H9 (cell line): ENCODE measurements at regions not wholly inside any gene's neighbourhood (a gene's known extent, or its start where the extent isn't known, plus 50 kb on each side); places are given as distances from the start of the nearest gene placed in this dataset.
"Not testable (repeated sequence)": the region's sequence is repeated elsewhere in the genome, so short reads cannot be mapped to it uniquely, and the experiment has no call there.

ENCODE experiments used
- DNase-seq: peaks from one replicate; pipeline ENCODE4 v3.0.0-alpha.2; 2017
- H2AFZ ChIP-seq: one replicate; pipeline ENCODE4 v1.6.1; 2013; ENCODE audit warnings: mild to moderate bottlenecking, low read length, control low read depth, moderate library complexity
- H2AK5ac ChIP-seq: 2 replicates; pipeline ENCODE4 v1.6.1; 2013; ENCODE audit warnings: low read length, control low read depth, mixed read lengths; ENCODE audit not compliant: insufficient read length
- H2BK120ac ChIP-seq: one replicate; pipeline ENCODE4 v1.6.1; 2013; ENCODE audit warnings: low read depth, mild to moderate bottlenecking, low read length, control low read depth, inconsistent platforms; ENCODE audit not compliant: poor library complexity, severe bottlenecking
- H2BK12ac ChIP-seq: 2 replicates; pipeline ENCODE4 v1.6.1; 2013; ENCODE audit warnings: low read length, control low read depth, mixed read lengths, low read depth; ENCODE audit not compliant: insufficient read length
- H2BK15ac ChIP-seq: 2 replicates; pipeline ENCODE4 v1.6.1; 2013; ENCODE audit warnings: low read depth, low read length, control low read depth
- H2BK20ac ChIP-seq: one replicate; pipeline ENCODE4 v1.6.1; 2013; ENCODE audit warnings: low read depth, mild to moderate bottlenecking, low read length, control low read depth, inconsistent platforms; ENCODE audit not compliant: poor library complexity, severe bottlenecking
- H2BK5ac ChIP-seq: 2 replicates; pipeline ENCODE4 v1.6.1; 2013; ENCODE audit warnings: low read length, control low read depth, mixed read lengths; ENCODE audit not compliant: insufficient read length
- H3K14ac ChIP-seq: 2 replicates; pipeline ENCODE4 v1.6.1; 2013; ENCODE audit warnings: low read length, control low read depth; ENCODE audit not compliant: insufficient read depth
- H3K18ac ChIP-seq: 2 replicates; pipeline ENCODE4 v1.6.1; 2013; ENCODE audit warnings: low read depth, mild to moderate bottlenecking, mixed read lengths, low read length, control low read depth; ENCODE audit not compliant: insufficient read length
- H3K23ac ChIP-seq: 2 replicates; pipeline ENCODE4 v1.6.1; 2013; ENCODE audit warnings: low read length, control low read depth, mixed read lengths, low read depth; ENCODE audit not compliant: insufficient read length
- H3K23me2 ChIP-seq: 2 replicates; pipeline ENCODE4 v1.6.1; 2013; ENCODE audit warnings: low read depth, mild to moderate bottlenecking, mixed read lengths, low read length, control low read depth; ENCODE audit not compliant: insufficient read length, poor library complexity, severe bottlenecking
- H3K27ac ChIP-seq: 2 replicates; pipeline ENCODE4 v1.5.1; 2013; ENCODE audit warnings: low read length, control low read depth, mixed read lengths, low read depth; ENCODE audit not compliant: insufficient read length
- H3K27me3 ChIP-seq: 2 replicates; pipeline ENCODE4 v1.6.1; 2013; ENCODE audit warnings: low read length, control low read depth, inconsistent platforms; ENCODE audit not compliant: insufficient read depth
- H3K4ac ChIP-seq: 2 replicates; pipeline ENCODE4 v1.6.1; 2013; ENCODE audit warnings: low read depth, mild to moderate bottlenecking, control low read depth, inconsistent platforms, low read length, moderate library complexity
- H3K4me1 ChIP-seq: 2 replicates; pipeline ENCODE4 v1.6.1; 2013; ENCODE audit warnings: low read length, control low read depth, inconsistent platforms; ENCODE audit not compliant: insufficient read depth
- H3K4me2 ChIP-seq: 2 replicates; pipeline ENCODE4 v1.6.1; 2013; ENCODE audit warnings: low read length, control low read depth, mixed read lengths; ENCODE audit not compliant: insufficient read length, insufficient read depth
- H3K56ac ChIP-seq: 2 replicates; pipeline ENCODE4 v1.6.1; 2013; ENCODE audit warnings: low read depth, mild to moderate bottlenecking, mixed read lengths, low read length, control low read depth; ENCODE audit not compliant: insufficient read length
- H3K79me1 ChIP-seq: 2 replicates; pipeline ENCODE4 v1.6.1; 2013; ENCODE audit warnings: low read depth, mild to moderate bottlenecking, moderate library complexity, low read length, control low read depth, inconsistent platforms; ENCODE audit not compliant: insufficient read depth, poor library complexity, severe bottlenecking
- H3K79me2 ChIP-seq: 2 replicates; pipeline ENCODE4 v1.6.1; 2013; ENCODE audit warnings: low read length, control low read depth, inconsistent platforms; ENCODE audit not compliant: insufficient read depth
- H3K9ac ChIP-seq: 2 replicates; pipeline ENCODE4 v1.6.1; 2013; ENCODE audit warnings: low read length, control low read depth, mixed read lengths; ENCODE audit not compliant: insufficient read length; ENCODE audit errors: extremely low read depth
- H3K9me3 ChIP-seq: one replicate; pipeline ENCODE4 v1.6.1; 2013; ENCODE audit warnings: low read depth, low read length, inconsistent platforms; ENCODE audit not compliant: control insufficient read depth
- H3T11ph ChIP-seq: one replicate; pipeline ENCODE4 v1.6.1; 2013; ENCODE audit warnings: mild to moderate bottlenecking, low read length, control low read depth, inconsistent platforms
- H4K20me1 ChIP-seq: one replicate; pipeline ENCODE4 v1.6.1; 2013; ENCODE audit not compliant: control insufficient read depth, insufficient read length, insufficient read depth
- H4K5ac ChIP-seq: 2 replicates; pipeline ENCODE4 v1.6.1; 2013; ENCODE audit warnings: low read depth, mild to moderate bottlenecking, mixed read lengths, low read length, control low read depth; ENCODE audit not compliant: insufficient read length
- H4K8ac ChIP-seq: replicated peaks from 2 replicates; pipeline ENCODE4 v1.6.1; 2013; ENCODE audit warnings: low read length, control low read depth, mixed read lengths, low read depth; ENCODE audit not compliant: insufficient read length
- H4K91ac ChIP-seq: 2 replicates; pipeline ENCODE4 v1.6.1; 2013; ENCODE audit warnings: low read depth, mild to moderate bottlenecking, moderate library complexity, mixed read lengths, low read length, control low read depth; ENCODE audit not compliant: insufficient read length
- H3K27ac Mint-ChIP-seq, 3 experiments: 2 replicates in 2 of 3; 3 replicates in 1 of 3; pipeline ENCODE4 v1.8.0; 2020 to 2021; ENCODE audit warnings: mixed read lengths in 3 of 3, mild to moderate bottlenecking in 1 of 3, moderate library complexity in 1 of 3
- H3K27me3 Mint-ChIP-seq: 2 replicates; pipeline ENCODE4 v1.8.0; 2021; ENCODE audit warnings: low read depth, mild to moderate bottlenecking, moderate library complexity, mixed read lengths
- H3K36me3 Mint-ChIP-seq, 3 experiments: 2 replicates in 2 of 3; 3 replicates in 1 of 3; pipeline ENCODE4 v1.8.0; 2020 to 2021; ENCODE audit warnings: low read depth in 3 of 3, mixed read lengths in 3 of 3; ENCODE audit not compliant: insufficient read depth in 1 of 3
- H3K4me1 Mint-ChIP-seq, 2 experiments: 2 replicates each; pipeline ENCODE4 v1.8.0; 2020; ENCODE audit warnings: mixed read lengths in 2 of 2
- H3K4me3 Mint-ChIP-seq, 2 experiments: 2 replicates in 1 of 2; 3 replicates in 1 of 2; pipeline ENCODE4 v1.8.0; 2020 to 2021; ENCODE audit warnings: mild to moderate bottlenecking in 2 of 2, mixed read lengths in 2 of 2, moderate library complexity in 1 of 2
- H3K9me3 Mint-ChIP-seq, 2 experiments: 2 replicates in 1 of 2; 3 replicates in 1 of 2; pipeline ENCODE4 v1.8.0; 2020; ENCODE audit warnings: mild to moderate bottlenecking in 2 of 2, mixed read lengths in 2 of 2, moderate library complexity in 1 of 2
- WGBS: extraction: QIAGEN DNeasy Blood & Tissue Kit; methylation state at CpG from one replicate; pipeline ENCODE4 v1.1.7; 2013; ENCODE audit warnings: missing lambda C conversion rate, low lambda C conversion rate, mixed read lengths; ENCODE audit not compliant: insufficient read length; ENCODE audit errors: extremely low coverage; 5-methylcytosine and 5-hydroxymethylcytosine counted together

DNA sequence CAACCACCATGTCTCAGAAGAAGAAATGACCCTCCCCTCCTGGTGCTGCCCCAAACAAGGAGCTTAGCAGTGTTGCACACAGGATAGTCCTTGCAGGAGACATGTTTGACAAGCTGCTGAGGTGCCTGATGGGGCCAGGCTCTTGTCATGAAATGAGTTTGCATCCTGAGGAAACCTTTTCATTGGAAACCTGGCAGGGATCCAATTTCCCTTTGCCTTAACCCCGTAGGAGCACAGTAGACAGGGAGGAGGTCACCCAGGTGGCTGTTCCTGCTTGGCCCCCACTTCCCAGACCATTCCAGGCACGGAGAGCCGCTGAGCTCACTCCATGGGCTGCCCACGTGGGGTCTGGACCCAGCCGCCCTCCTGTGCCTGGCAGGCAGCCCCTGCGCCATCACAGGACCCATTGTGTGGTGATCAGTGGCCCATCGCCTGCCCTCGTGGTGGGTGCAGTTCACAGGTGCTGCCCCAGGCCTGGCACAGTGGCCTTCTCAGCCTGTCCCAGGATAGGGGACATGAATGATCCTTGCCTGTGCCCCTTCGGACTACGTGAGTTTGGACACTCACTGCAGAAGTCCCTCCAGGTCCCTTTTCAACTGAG is 247.4 kb downstream of the CCDC74A start:
- not testable (repeated sequence) for H3K18ac ChIP-seq, H2BK15ac ChIP-seq, H3K14ac ChIP-seq, H4K8ac ChIP-seq, H3T11ph ChIP-seq, H3K9ac ChIP-seq, H4K5ac ChIP-seq, H4K20me1 ChIP-seq, H3K4ac ChIP-seq, H3K4me3 Mint-ChIP-seq, H3K4me1 ChIP-seq, H3K9me3 Mint-ChIP-seq, H3K56ac ChIP-seq, H3K79me1 ChIP-seq, H3K23ac ChIP-seq, H2AFZ ChIP-seq, H2AK5ac ChIP-seq, DNase-seq, H3K4me2 ChIP-seq, H3K4me1 Mint-ChIP-seq, H2BK120ac ChIP-seq, H2BK5ac ChIP-seq, H3K9me3 ChIP-seq, H3K36me3 Mint-ChIP-seq, H3K79me2 ChIP-seq, H2BK20ac ChIP-seq, H3K23me2 ChIP-seq, H2BK12ac ChIP-seq, H3K27ac ChIP-seq, H3K27me3 ChIP-seq, H3K27ac Mint-ChIP-seq, H4K91ac ChIP-seq, H3K27me3 Mint-ChIP-seq
- WGBS, result no CpG with 5 or more reads among the region's 10 CpGs
